Endothelial cell of hepatic sinusoid (primary cell): ENCODE measurements at regions not wholly inside any gene's neighbourhood (a gene's known extent, or its start where the extent isn't known, plus 50 kb on each side); places are given as distances from the start of the nearest gene placed in this dataset.
"Not testable (repeated sequence)": the region's sequence is repeated elsewhere in the genome, so short reads cannot be mapped to it uniquely, and the experiment has no call there.

Experiments
- in situ Hi-C: cut with HindIII; loops from 2 replicates; pipeline ENCODE4 v1.10.0; 2017; ENCODE audit warnings: low sequenced_read_pairs

DNA sequence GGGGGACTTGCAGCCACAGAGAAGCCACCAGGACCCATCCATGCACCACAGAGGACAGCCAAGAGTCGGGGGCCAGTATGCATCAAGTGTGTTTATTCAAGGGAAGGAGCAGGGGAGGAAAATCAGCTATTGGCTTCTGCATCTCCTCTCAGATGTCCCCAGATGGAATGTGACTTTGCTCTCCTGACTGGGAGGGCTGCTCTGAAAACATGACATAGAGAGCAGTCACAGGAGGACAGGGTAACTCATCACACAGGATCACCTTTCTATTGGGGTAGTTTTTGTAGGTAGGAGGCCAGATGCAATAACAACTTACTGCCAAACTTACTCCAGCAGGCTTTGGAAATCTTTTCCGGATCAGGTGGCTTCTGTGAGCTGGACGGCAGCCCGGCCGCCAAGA lies 121.0 kb upstream of the OPCML start:
- in situ Hi-C loops = no loop called here

DNA sequence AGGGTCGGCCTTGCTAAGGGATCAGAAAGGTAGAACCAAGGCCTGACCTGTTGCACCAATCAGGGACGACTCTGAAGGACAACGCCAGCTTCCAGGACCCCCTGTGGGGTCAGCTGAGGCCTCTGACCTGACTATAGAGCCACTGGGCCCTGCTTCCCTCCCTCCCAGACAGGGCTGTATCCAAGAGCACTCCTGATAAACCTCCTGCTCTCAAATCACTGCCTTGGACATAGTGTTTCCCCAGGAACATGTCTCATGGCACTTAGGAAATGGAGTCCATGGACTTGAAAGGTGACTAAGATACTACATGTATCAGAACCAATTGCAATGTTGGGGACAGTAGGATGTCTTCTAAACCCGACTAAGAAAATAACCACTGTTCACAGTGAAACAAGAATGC lies 117.8 kb upstream of the OPCML start:
- in situ Hi-C loops = no loop called here

DNA sequence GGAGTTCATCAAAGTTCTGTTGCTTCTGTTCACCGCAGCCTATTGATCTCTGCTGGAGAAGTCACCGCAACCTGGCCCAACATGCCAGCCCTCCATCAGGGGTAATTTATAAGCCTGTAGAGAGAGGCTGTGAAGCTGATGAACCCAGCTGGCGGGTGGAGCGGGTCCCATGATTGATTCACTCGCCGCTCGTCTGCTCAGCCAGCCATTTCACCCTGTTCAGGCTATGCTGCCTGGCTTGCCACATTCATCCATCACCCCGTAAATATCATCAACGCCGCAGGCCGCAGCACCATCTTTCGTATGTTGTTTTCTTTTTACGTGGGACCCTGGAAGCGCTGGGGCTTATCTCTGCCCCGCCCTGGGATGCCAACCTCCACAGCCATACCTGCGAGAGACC lies 116.7 kb upstream of the OPCML start:
- in situ Hi-C loops = no loop called here

DNA sequence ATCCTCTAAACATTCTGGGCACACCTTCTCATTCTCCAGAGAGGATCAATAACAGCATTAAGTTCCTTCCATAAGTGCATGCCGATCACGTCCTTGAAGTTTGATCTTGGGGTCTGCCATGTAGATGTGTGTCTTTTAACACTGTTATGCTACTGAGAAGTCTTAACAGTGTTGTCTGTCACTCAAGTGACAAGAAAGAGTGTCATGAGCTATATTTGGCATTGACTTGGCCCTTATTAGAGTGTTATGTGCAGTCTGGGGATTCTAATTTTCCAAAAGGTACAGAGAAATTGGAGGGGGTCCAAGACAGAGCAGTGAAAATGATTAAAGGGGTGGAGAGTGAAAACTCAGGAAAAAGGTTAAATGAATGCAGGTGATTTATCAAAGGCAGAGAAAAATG lies 107.1 kb upstream of the OPCML start:
- in situ Hi-C loops = no loop called here

DNA sequence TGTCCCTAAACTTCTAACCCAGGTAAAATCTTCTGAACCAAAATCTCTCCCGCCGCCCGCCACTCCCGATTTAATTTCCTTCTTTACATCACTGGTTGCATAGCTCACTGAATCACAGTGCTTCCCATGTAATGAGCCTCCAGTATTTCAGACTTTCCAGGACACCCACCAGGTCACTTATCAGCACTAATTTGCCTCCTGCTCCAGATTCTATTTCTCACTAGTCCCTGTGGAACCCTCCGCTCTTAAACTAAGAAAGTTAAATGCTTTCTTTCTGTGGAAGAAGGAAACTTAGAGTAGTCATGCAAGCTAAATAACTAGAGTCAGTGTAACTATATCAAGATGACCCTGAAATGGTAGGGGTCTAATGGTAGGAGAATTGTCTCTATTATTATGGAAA lies 106.6 kb upstream of the OPCML start:
- in situ Hi-C loops = no loop called here

DNA sequence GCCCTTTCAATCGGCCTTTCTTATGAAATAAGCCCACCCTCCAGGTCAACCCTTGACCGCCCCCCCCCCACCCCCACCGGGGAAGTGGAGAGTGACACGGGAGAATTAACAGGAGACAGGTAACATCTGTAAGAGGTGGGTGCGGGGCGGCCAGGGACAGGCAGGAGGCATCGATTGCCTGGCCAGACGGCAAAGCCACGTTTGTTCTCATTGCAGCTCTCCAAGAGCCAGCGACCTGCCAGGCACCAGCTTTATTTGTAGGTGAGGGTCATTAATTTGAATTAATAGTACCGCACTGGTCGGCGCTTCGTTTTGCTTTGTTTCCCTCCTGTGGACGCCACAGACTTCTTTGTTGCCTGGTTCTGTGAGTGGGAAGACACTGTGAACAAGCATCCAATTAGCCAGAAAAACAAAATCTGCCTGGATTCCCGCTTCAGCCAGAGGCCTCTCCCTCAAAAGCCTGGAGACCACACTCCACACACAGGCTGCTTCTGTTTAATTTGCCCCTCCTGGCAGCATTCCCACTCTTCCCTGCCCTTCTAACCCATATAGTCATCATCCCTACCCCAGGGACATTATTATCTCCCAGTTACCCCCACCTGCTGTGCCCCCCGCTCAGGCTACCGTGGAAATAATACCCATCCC lies 104.5 kb upstream of the OPCML start:
- in situ Hi-C loops = no loop called here

DNA sequence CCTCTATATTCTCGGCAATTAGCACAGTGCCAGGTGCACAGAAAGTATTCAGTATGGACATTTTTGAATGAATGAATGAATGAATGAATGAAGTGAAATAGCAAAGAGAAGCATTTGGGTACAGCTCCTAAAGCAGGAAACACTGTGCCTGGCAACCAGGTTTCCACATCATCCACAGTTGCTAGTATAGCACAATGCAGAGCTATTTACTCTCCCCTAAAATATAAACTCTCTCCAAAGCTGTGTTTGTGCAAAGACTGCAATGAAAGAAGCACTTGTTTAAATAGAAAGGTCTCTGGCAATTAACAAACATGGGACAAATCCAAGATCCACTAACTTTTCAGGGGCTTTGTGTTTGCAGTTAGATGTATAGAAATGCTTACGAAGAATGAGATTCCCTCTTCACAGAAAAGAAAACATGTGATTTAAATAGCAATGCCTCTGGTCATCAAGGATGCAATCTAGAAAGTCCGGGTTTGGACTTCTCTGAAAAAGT lies 103.0 kb upstream of the OPCML start:
- in situ Hi-C loops = no loop called here

DNA sequence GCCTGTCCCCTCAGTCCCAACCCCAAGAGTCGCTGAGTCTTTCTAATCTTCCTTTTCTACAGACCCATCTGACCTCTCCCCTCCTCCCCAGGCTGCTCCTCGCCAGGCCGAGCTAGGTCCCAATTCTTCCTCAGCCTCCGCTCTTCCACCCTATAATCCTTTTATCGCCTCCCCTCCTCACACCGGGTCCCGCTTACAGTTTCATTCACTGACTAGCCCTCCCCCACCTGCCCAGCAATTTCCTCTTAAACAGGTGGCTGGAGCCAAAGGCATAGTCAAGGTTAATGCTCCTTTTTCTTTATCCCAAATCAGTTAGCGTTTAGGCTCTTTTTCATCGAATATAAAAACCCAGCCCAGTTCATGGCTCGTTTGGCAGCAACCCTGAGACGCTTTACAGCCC lies 96.1 kb upstream of the OPCML start:
- in situ Hi-C loops = not testable (repeated sequence)

DNA sequence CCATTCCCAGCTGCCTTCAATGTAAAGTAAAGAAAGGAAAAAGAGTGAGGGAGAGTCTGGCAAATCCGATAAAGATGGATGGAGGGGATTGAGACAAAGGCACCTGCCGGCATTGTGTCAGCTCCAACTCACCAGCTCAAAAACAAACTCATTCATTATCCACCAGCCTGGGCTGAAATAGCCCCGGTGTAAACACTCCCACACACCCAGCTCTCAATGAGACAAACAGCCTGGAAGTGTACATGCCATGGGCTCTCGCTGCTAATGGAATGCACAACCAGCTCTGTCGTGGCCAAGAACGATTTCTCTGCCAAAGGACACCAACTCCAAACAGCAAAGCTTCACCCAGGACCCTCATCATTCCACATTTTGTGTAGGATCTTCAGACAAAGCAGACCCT lies 89.3 kb upstream of the OPCML start:
- in situ Hi-C loops = no loop called here

DNA sequence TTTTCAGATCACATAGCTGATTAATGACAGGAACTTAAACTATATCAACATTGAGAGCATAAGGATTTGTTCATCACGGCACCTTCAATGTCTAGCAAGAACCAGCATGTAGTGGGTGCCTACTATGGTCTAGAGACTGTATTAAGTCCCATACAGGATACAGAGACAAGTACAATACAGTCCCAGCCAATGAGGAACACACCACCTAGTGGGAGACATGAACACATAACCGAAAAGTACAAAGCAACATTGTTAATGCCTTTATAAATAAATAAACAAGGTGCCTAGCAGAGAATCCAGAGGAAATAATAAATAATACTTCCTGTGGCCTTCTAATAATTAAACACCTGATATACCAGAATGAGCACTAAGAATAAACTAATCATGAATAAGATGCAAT lies 87.7 kb upstream of the OPCML start:
- in situ Hi-C loops = no loop called here

DNA sequence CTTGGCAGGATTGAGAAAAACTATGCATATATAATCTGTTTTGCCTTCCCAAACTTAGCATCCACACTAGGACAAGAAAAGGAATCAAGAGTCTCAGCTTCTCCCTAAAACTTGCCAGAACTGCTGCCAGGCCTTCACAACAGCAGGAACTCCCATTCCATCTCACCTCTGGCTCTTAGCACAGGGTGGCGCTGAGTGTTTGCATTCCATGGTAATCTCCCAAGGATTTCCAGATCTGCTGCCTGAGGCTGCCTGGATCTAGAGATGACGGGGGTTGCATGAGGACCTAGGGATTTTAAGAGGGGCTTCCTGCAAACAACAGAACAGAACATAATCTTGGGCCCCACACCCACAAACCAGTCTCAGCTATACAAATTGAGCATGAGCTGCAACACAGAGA lies 87.1 kb upstream of the OPCML start:
- in situ Hi-C loops = no loop called here

DNA sequence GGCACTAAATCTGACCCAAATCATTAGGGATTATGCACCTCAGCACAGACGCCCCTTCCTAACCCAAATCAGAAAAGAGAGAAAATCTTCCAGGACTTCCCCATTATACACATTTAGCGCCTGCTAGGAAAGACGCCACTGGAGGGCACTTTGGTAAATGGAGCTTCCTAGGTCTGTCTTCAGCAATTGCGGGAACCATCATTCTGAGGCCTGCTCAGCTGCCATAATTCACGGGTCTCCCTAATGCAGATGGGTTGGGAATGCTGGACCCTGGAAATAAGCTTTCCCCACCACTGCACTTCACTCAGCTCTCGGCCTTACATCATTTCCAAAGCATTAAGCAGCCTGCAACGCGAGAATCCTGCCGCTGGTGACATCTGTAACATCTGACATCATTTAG lies 86.2 kb upstream of the OPCML start:
- in situ Hi-C loops = no loop called here

DNA sequence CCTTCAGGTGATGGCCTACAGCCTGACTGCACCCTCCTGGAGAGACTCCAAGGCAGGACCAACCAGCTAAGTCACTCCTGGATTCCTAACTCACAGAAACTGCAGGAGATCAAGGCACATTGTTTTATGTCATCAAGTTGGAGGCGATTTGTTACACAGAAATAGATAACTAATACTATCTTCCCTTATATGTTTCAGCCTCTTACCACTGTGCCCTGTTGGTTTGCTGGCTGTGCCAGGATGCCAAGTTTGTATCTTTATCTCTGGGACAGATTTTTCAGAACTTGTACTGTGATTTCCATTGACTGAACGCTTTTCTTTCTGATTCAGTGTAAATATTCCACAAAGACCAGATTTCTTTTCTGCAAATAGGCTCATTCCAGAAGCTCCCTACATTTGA lies 76.2 kb upstream of the OPCML start:
- in situ Hi-C loops = no loop called here

DNA sequence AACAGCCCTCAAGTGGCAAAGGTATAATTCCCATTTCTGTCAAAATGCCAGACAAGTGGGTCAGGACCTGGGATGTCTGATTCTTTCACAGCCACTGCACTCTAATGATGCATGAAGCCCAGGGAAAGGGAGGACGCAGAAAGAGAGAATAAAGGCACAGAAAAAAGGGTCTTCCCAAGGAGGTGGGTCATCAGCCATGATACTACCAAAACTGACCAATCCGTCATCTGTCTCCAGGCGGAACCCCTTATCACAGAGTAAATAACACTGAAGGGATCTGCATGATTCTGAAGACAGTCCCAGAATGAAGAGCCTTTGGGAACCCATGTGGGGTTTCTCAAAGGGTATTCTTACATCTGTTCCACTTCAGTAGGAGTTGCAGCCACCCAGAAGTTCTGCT lies 73.8 kb upstream of the OPCML start:
- in situ Hi-C loops = no loop called here

DNA sequence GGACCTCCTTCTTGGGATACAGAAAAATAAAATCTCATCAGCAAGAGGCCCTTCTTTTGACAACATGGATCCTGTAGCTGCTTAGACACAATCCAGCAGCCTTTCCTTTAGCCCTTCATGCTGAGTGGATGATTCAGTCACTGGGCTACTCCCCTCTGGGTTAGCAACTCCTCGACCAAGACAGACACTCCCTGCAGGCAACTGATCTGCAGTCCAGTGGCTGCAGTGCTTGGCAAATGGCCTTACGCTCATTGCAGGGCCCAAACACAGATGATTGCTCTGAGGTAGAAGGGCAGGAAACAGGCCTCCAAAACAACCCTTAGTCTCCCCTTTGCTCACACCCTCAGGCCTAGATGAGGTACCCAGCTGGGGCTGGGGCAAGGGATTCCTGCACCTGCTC lies 73.2 kb upstream of the OPCML start:
- in situ Hi-C loops = no loop called here

DNA sequence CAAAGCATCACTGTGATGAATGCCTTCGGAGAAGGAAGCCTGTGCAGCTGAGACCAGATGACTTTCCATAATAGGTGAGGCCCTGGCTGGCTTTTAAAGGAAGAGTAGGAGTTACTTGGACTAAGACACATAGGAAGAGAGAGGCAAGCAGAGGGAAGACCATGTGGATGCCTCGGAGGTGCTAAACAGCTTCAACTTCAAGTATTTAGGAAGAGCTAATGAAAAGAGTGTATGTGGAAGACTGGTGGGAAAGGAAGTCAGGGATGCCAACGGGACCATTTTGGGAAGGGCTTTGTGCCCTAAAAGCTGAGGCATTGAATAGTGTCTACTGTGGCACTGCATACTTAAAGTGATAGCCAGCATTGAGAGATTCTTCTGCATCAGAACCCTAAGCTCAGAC lies 69.3 kb upstream of the OPCML start:
- in situ Hi-C loops = no loop called here

DNA sequence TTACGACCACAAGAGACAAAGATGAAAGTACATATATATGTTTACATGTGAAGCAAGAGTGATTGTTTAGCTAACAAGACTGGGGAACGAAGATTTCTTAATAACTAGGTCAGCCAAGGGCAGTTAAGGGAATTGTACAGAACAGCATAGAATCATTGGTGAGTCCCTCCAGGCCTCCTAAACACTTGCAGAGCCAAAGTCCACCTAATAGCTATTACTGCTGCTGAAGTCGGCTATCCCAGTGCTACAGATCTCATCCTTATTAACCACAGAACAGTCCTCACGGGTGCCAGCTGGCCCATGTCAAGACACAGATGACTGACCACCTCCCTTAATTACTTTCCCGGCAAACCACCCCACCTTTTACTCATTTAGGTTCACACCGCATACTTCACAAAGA lies 68.5 kb upstream of the OPCML start:
- in situ Hi-C loops = no loop called here

DNA sequence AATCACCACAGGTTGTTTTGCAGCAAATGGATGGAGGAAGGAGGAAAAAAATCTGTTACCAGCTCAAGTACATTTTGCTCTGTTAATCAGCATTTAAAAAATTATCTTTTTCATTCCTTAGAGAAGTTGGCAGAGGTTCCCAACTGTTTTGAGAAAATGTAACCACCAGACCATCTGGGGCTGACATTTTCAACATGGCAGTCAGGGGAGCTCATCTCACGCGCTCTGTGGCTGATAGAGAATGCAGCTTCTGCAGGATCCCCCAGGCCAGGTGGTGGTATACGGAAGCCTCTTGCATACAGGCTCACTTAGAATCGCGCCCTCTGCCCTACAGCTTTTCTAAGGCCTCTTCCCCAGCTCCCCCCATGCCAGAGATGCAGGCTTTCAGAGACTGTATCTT lies 68.0 kb upstream of the OPCML start:
- in situ Hi-C loops = no loop called here

DNA sequence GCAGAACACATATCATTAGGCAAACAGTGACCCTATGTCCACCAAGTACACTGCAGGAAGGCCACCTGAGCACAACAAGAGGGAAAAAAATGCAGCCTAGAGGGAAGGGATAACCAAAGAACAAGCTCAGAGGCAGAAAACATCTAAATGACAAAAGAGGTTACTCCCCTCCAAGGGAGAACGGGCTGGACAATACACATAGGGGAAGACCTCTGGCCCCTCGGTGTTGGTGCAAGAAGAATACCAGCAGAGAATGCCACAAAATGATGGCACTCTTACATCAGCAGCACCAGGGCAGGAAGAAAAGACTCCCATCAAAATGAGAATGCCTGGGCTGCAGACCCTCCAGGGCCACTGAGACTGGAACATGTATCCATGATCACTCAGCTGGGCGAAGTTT lies 66.6 kb upstream of the OPCML start:
- in situ Hi-C loops = loop anchor here (5.0 kb wide), 1 partner anchor 37 kb away; no protein-coding TSS in a partner anchor

DNA sequence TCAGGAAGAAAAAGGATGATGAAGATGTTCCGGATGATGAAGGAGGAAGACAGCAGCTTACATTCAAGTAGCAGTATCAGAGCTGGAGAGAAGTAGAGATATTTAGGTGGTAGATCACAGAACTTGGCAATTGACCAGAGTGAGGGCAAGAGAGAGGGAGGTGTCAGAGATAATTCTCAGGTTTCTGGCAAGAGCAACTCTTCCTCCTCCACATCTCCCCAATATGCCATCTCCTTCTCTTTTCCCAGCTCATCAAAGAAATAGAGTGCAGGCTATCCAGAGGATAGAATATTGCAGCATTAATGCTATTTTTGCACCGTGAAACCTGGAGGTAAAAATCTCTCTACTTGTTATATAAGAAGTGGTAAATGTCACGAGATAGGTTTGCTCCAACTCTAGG lies 64.9 kb upstream of the OPCML start:
- in situ Hi-C loops = loop anchor here (5.0 kb wide), 1 partner anchor 35 kb away; no protein-coding TSS in a partner anchor

DNA sequence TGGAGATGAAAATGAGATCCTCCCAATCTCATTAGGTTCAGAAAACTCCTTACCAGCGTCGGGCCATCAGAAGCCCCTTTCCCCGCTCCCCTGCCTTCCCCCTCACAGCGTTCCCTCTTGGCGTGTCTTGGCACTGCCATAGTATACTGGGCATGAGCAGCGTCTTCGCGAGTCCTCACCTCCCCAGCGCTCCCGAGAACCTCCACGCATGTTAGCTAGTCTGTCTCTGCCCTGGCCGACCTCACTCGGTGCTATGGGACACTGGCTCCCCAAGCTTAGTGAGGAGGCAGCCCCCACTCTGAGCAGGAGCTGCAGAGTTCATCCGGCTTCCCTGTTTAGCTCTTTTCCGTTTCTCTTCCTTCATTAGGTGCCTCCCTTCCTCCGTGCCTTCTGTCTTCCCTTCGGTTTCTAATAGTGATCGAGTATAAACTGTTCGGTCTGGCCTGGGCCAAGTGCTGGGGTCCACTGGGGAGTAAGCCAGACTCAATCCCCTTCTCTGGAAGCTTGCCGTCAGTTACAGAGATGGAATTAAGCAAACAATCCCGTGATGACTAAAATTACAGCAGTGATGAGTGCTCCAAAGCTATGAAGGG lies 63.8 kb upstream of the OPCML start:
- in situ Hi-C loops = loop anchor here (5.0 kb wide), 1 partner anchor 34 kb away; no protein-coding TSS in a partner anchor

DNA sequence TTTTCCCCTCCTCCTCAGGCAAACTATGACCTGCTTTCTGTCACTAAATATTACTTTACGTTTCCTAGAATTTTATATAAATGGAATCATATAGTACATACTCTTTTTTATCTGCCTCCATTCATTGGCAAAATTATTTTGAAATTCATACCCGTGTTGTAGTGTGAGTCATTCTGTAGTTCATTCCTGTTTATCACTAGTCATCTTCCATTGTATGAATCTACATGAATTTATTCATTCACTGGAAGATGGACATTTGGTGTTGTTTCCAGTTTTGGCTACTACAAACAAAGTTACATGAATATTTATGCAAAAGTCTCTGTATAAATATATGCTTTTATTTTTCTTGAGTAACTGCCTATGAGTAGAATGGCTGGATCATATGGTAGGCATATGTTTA lies 60.7 kb upstream of the OPCML start:
- in situ Hi-C loops = no loop called here
